ENCODE measurements at regions not wholly inside any gene's neighbourhood (a gene's known extent, or its start where the extent isn't known, plus 50 kb on each side); places are given as distances from the start of the nearest gene placed in this dataset.

- intact Hi-C loops (cut with micrococcal nuclease): no loop called here
- no TSS peak for BruUV-seq (replicated peaks)
These were observed 789.1 kb upstream of the SLITRK5 start for GRCh38 chr13:86882107-86882506.

GRCh38 chr13:86882835-86883234, 788.3 kb upstream of the SLITRK5 start:
- Histone ChIP-seq H3K27ac (ENCODE audit: insufficient read depth, low read depth, low read length) (no peak overlapping the region), H3K9me1 (replicated peaks; ENCODE audit: control insufficient read depth, extremely low read depth, insufficient read depth, low read length) (no peaks in the 10 kb centered on the region), H3K4me1 (ENCODE audit: control insufficient read depth, extremely low read depth, insufficient read depth, low read length) (no peaks in the 10 kb centered on the region), H3K36me3 (ENCODE audit: control insufficient read depth in 2 of 2, extremely low read depth in 1 of 2, insufficient read depth in 2 of 2, low read length in 2 of 2) (no peaks in the 10 kb centered on the region), H3K4me3 (replicated peaks in 1 of 3; ENCODE audit: insufficient read depth in 1 of 3, low read depth in 1 of 3, low read length in 3 of 3) (no peak overlapping the region), H3K79me2 (ENCODE audit: control insufficient read depth, insufficient read depth, low read length) (no peaks in the 10 kb centered on the region), H3K27me3 (ENCODE audit: control insufficient read depth in 2 of 2, insufficient read depth in 2 of 2, low read length in 2 of 2) (no peaks in the 10 kb centered on the region), H3K9ac (replicated peaks; ENCODE audit: extremely low read depth, insufficient read depth, low read length) (no peak overlapping the region), H2AFZ (ENCODE audit: low read depth, low read length) (no peak overlapping the region), H3K4me2 (ENCODE audit: insufficient read depth, low read length) (no peak overlapping the region), H3K9me3 (replicated peaks; ENCODE audit: control insufficient read depth, insufficient read depth, low read length) (peaks cover 3% of the 10 kb centered on the region), H4K20me1 (replicated peaks; ENCODE audit: control insufficient read depth, extremely low read depth, insufficient read depth, low read length) (no peaks in the 10 kb centered on the region)
- intact Hi-C loops (cut with micrococcal nuclease): no loop called here
- TF ChIP-seq MAX (IDR thresholded peaks at IDR 0.05; ENCODE audit: insufficient read depth, insufficient read length) (no peak), GATA2 (IDR thresholded peaks at IDR 0.05; ENCODE audit: insufficient read depth, insufficient read length, low read depth, low read length) (no peak), POLR2AphosphoS5 (IDR thresholded peaks at IDR 0.05; ENCODE audit: insufficient read depth, low read depth, low read length) (no peak), POLR2A (IDR thresholded peaks at IDR 0.05; ENCODE audit: low read depth, low read length) (no peak), MYC (IDR thresholded peaks at IDR 0.05; ENCODE audit: low read depth, low read length) (no peak), EZH2 (IDR thresholded peaks at IDR 0.05; ENCODE audit: borderline replicate concordance, low read depth, low read length, severe bottlenecking) (no peak), CTCF (IDR thresholded peaks at IDR 0.05; ENCODE audit: extremely low read depth in 1 of 2, insufficient read depth in 1 of 2, low read depth in 1 of 2, low read length in 2 of 2) (no peak), JUN (IDR thresholded peaks at IDR 0.05; ENCODE audit: borderline replicate concordance, insufficient read depth, insufficient read length, low read depth) (no peak), FOS (IDR thresholded peaks at IDR 0.05; ENCODE audit: borderline replicate concordance, insufficient read depth, low read length) (no peak)
- dilution Hi-C loops (cut with MboI; ENCODE audit: extremely low pct_ligation_motif_present, low sequenced_read_pairs): no loop called here
- DNase-seq (ENCODE audit: low read depth, low spot score) (no peak), FAIRE-seq (no peak)
- CTCF ChIA-PET: no interaction called here
- POLR2A ChIA-PET: no interaction called here
- BruUV-seq (replicated peaks): no TSS peak

More at GRCh38 chr13:86882107-86882506, 789.1 kb upstream of the SLITRK5 start:
- TF ChIP-seq GATA2 (IDR thresholded peaks at IDR 0.05; ENCODE audit: insufficient read depth, insufficient read length, low read depth, low read length) (no peak), POLR2A (IDR thresholded peaks at IDR 0.05; ENCODE audit: low read depth, low read length) (no peak), FOS (IDR thresholded peaks at IDR 0.05; ENCODE audit: borderline replicate concordance, insufficient read depth, low read length) (no peak)
- no peak overlapping the region for H3K4me3 ChIP-seq (replicated peaks in 1 of 3; ENCODE audit: insufficient read depth in 1 of 3, low read depth in 1 of 3, low read length in 3 of 3)
- no peaks in the 10 kb centered on the region for H3K9me1 ChIP-seq (replicated peaks; ENCODE audit: control insufficient read depth, extremely low read depth, insufficient read depth, low read length)
- no peak overlapping the region for H3K9ac ChIP-seq (replicated peaks; ENCODE audit: extremely low read depth, insufficient read depth, low read length)
- H3K36me3 ChIP-seq (ENCODE audit: control insufficient read depth in 2 of 2, extremely low read depth in 1 of 2, insufficient read depth in 2 of 2, low read length in 2 of 2): no peaks in the 10 kb centered on the region
- H3K9me3 ChIP-seq (replicated peaks; ENCODE audit: control insufficient read depth, insufficient read depth, low read length): peaks cover 3% of the 10 kb centered on the region
- no peak for DNase-seq (ENCODE audit: low read depth, low spot score)
- dilution Hi-C loops (cut with MboI; ENCODE audit: extremely low pct_ligation_motif_present, low sequenced_read_pairs): no loop called here
- no peaks in the 10 kb centered on the region for H4K20me1 ChIP-seq (replicated peaks; ENCODE audit: control insufficient read depth, extremely low read depth, insufficient read depth, low read length)
- ChIA-PET POLR2A (no interaction called here), CTCF (no interaction called here)
- no peak overlapping the region for H3K27ac ChIP-seq (ENCODE audit: insufficient read depth, low read depth, low read length)
- no peak overlapping the region for H2AFZ ChIP-seq (ENCODE audit: low read depth, low read length)
- no peak overlapping the region for H3K4me2 ChIP-seq (ENCODE audit: insufficient read depth, low read length)
- no peaks in the 10 kb centered on the region for H3K27me3 ChIP-seq (ENCODE audit: control insufficient read depth in 2 of 2, insufficient read depth in 2 of 2, low read length in 2 of 2)
- no peaks in the 10 kb centered on the region for H3K4me1 ChIP-seq (ENCODE audit: control insufficient read depth, extremely low read depth, insufficient read depth, low read length)
- no peak for FAIRE-seq
- no peaks in the 10 kb centered on the region for H3K79me2 ChIP-seq (ENCODE audit: control insufficient read depth, insufficient read depth, low read length)
